NT2/D1 (cell line): ENCODE measurements at regions not wholly inside any gene's neighbourhood (a gene's known extent, or its start where the extent isn't known, plus 50 kb on each side); places are given as distances from the start of the nearest gene placed in this dataset.
A peak's percentile ranks its signal among the peaks of the same experiment; 100 is the strongest.

Experiments
- DNase-seq: peaks from one replicate; pipeline ENCODE4 v3.0.0-alpha.2; 2011; ENCODE audit warnings: low read depth, low spot score
- H3K27me3 ChIP-seq: 2 replicates; pipeline ENCODE4 v1.6.0; 2011; ENCODE audit warnings: mild to moderate bottlenecking; ENCODE audit not compliant: insufficient read length, insufficient read depth
- H3K36me3 ChIP-seq: 2 replicates; pipeline ENCODE4 v1.6.1; 2011; ENCODE audit warnings: mild to moderate bottlenecking, low read length, mixed read lengths; ENCODE audit not compliant: insufficient read depth, insufficient read length
- H3K4me1 ChIP-seq: 2 replicates; pipeline ENCODE4 v1.5.1; 2011; ENCODE audit not compliant: insufficient read depth, insufficient read length
- H3K4me3 ChIP-seq: 2 replicates; pipeline ENCODE4 v1.5.1; 2011; ENCODE audit warnings: low read depth; ENCODE audit not compliant: insufficient read length
- H3K9ac ChIP-seq: 2 replicates; pipeline ENCODE4 v1.6.0; 2011; ENCODE audit warnings: low read depth; ENCODE audit not compliant: insufficient read length
- H3K9me3 ChIP-seq: 2 replicates; pipeline ENCODE4 v1.5.1; 2011; ENCODE audit warnings: mild to moderate bottlenecking, low read length; ENCODE audit not compliant: insufficient read depth
- SUZ12 ChIP-seq: IDR thresholded peaks from 2 replicates; pipeline ENCODE4 v1.6.1; 2011; ENCODE audit not compliant: insufficient read length, insufficient read depth; ENCODE audit errors: extremely low read depth
- YY1 ChIP-seq: IDR thresholded peaks from 2 replicates; pipeline ENCODE4 v1.6.1; 2011; ENCODE audit not compliant: insufficient read length, insufficient read depth
- ZNF274 ChIP-seq: IDR thresholded peaks from 2 replicates; pipeline ENCODE4 v1.6.1; 2011; ENCODE audit warnings: mild to moderate bottlenecking, low read depth, low read length

DNA sequence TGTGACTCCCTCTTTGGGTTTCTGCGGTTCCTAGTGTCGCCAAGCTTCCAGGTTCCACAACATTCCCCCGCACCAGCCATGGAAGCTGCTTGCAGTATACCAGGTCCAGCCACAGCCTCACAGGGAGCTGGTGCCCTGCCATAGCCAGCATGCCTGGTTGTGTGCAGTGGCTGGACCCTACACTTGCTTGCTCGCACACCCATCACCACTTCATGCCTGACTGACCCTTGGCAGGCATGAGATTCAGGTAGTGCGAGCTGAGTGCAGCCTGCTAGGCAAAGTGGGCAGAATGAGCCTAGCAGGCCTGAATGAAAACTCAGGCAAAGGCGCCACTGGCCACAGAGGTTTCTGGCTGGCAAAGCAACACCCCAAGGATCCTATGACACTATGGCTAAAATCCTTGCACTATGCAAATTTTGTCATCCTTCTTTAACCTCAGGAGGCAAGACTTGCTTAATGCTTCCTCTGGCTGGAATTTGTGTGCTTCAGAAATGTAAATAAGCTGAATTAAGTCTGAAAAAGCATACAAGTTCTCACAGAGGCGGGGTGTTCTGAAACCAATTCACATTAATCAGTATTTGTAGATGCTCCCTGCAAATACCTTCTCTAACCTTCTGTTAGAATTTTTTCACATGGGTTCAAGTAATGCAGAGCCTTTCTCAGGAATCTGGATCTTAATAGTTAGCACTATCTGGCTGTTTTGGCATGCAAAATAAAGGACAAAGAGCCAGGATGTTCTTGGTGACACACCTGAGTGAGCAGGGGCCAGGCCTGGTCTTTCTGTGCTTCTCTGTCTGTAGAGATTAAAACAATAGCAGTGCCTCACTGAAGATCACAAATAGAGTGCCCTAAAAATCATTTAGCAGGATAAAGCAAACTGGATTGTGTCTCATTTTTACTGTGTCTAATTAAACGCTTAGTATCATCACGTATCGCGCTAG lies 256.9 kb downstream of the GPATCH2 start:
- no peak overlapping the region for H3K9ac ChIP-seq

DNA sequence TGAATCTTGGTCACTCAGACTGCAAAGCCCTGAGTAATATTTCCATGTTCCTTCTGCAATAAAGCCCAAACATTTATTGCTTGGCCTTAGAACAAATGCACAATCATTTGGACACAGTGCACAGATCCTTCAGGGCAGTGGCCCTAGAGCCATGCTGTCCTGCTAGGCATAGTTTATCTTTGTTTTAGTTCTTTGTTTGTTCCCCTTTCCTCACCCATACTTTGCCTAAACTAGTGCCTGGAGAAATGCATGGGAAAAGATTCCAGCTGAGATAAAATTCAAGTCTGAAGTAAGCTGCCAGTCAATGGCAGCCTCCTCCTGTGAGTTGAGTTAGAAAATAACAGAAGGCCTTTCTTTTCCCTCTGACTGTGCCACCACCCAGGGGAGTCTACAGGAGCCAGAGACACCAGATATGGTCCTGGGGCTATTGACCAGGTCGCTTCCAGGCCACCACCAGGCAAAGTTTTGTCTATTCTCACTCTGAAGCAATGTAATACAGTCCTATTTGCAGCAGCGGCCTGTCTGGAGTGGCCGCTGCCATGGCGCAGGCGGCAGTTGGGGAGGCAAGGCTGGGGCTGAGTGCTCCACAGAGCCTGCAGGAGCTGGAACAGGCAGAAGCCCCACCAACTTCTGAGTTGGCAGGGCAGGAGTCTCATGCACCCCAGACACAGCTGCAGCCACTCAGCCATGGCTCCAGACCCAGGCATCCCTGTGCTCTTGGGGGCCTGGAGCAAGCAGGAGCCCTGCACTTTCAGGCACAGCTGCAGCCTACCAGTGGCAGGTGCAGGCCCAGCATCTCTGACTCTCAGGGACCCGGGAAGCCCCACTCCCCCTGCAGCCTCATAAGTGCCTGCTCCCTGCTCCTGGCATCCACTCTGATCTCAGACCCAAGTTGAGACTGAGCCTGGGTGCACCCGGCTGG lies 258.6 kb downstream of the GPATCH2 start:
- TF ChIP-seq SUZ12, result no peak
- no peak for TF ChIP-seq YY1
- TF ChIP-seq ZNF274, result no peak
- H3K27me3 ChIP-seq, result no peaks in the 10 kb centered on the region
- no peaks in the 10 kb centered on the region for H3K36me3 ChIP-seq

More for the DNA sequence above, 256.9 kb downstream of the GPATCH2 start:
- Histone ChIP-seq H3K36me3 (no peaks in the 10 kb centered on the region), H3K4me1 (no peaks in the 10 kb centered on the region), H3K4me3 (no peak overlapping the region), H3K9me3 (peaks cover 41% of the 10 kb centered on the region; the same call in 1 of the 2 replicates), H3K27me3 (no peaks in the 10 kb centered on the region)
- TF ChIP-seq ZNF274 (no peak), YY1 (no peak)
- peak; percentile 50 for DNase-seq

DNA sequence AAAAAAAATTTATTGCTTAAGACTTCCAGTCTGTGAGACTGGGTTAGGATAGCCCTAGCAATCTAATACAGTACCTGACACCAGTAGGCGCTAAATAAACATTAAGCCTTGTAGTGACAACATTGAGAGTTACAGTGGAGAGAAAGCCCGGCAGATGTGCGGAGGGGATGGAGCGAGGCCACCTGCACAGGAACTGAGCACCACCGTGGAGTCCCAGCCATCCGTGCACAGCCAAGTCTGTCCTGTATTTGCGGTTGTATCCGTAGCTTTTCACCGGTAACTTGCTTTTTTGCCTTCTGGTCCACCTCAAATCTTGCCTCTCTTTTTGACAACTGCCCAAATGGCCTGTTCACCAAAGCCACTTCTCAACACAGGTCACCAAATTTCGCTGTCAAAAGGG lies 260.1 kb downstream of the GPATCH2 start:
- Histone ChIP-seq H3K9me3 (peaks cover 21% of the 10 kb centered on the region; the same call in 1 of the 2 replicates), H3K9ac (no peak overlapping the region), H3K27me3 (no peaks in the 10 kb centered on the region), H3K36me3 (no peaks in the 10 kb centered on the region), H3K4me1 (no peaks in the 10 kb centered on the region), H3K4me3 (no peak overlapping the region)
- no peak for TF ChIP-seq YY1
- TF ChIP-seq ZNF274, result no peak
- no peak for TF ChIP-seq SUZ12
- DNase-seq, result no peak

More for the DNA sequence above, 258.6 kb downstream of the GPATCH2 start:
- no peak for DNase-seq
- H3K4me1 ChIP-seq, result no peaks in the 10 kb centered on the region
- H3K9ac ChIP-seq, result no peak overlapping the region
- peaks cover 24% of the 10 kb centered on the region; the same call in 1 of the 2 replicates for H3K9me3 ChIP-seq
- no peak overlapping the region for H3K4me3 ChIP-seq

DNA sequence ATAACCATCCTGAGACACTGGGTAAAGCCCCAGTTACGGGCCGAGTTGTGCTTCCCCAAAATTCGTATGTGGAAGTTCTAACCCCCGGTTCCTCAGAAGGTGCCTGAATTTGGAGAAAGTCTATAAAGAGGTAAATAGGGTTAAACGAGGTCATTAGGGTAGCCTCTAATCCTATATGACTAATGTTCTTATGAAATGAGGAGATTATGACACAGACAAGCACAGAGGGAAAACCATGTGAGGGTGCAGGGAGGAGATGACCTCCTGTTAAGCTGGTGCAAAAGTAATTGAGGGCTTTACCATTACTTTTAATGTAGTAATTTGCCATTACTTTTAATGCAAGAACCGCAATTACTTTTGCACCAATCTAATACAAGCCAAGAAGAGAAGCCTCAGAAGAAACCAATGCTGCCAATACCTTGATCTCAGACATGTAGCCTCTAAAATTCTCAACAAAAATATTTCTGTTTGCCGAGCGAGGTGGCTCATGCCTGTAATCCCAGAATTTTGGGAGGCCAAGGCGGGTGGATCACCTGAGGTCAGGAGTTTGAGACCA lies 260.8 kb downstream of the GPATCH2 start:
- H3K27me3 ChIP-seq, result no peaks in the 10 kb centered on the region
- no peak overlapping the region for H3K4me3 ChIP-seq
- no peak overlapping the region for H3K9ac ChIP-seq
- H3K4me1 ChIP-seq, result no peaks in the 10 kb centered on the region
- H3K9me3 ChIP-seq, result peaks cover 21% of the 10 kb centered on the region; the same call in 1 of the 2 replicates
- H3K36me3 ChIP-seq, result no peaks in the 10 kb centered on the region
- no peak for DNase-seq
- no peak for TF ChIP-seq ZNF274
- TF ChIP-seq YY1, result no peak
- TF ChIP-seq SUZ12, result no peak

DNA sequence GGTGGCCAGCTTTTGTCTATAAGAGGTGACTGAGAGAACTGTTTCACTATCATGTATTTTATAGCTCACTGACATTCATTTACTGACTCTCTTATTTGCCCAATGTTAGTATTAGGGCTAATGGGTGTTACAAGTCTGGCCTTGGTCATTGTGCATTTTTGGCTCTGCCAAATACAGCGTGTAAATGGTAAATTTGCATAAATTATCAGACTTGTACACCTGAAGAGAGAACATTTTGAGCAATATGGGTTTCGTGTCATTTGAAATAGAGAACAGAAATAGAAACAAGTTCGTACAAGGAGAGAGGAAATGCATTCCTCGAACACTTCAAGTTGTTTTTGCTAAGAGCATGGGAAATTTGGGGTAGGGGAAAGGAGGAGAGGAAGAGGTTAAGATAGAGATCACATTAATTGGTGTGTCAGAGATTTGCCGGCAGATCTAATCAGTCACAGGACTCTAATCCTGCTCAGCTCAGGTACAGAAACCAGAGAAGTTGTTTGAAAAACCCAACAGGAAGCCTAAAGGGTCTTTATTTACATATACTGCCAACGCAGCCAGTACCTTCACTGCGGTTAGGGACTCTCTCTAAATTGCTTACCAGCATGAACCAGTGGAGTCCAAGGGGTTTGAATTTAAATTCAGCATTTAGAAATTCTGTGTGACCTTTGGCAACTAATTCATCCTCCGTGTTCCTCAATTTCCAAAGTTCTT lies 261.5 kb downstream of the GPATCH2 start:
- TF ChIP-seq ZNF274 (no peak), YY1 (no peak), SUZ12 (no peak)
- Histone ChIP-seq H3K36me3 (no peaks in the 10 kb centered on the region), H3K9me3 (peaks cover 21% of the 10 kb centered on the region; the same call in 1 of the 2 replicates), H3K4me3 (no peak overlapping the region), H3K4me1 (no peaks in the 10 kb centered on the region), H3K9ac (no peak overlapping the region), H3K27me3 (no peaks in the 10 kb centered on the region)
- peak; percentile 28 for DNase-seq

DNA sequence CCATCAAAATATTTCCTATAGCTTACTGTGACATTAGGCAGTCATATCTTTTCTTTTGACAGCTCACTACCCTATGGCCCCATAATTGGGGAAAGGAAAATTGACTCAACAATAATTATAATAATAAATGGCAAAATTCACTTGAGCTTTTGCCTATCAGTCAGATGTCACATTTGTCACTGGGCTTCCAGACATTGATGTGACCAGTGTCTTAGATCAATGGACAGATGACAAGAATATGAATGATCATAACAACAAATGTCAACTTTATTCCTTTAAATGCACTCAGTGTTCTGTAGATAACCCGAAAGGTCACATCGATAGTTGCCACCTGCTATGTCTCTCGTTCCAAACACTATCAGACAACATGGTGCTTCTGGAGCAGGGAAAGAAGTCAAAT lies 266.7 kb downstream of the GPATCH2 start:
- Histone ChIP-seq H3K4me3 (no peak overlapping the region), H3K9me3 (no peaks in the 10 kb centered on the region), H3K9ac (no peak overlapping the region), H3K27me3 (no peaks in the 10 kb centered on the region), H3K36me3 (no peaks in the 10 kb centered on the region), H3K4me1 (no peaks in the 10 kb centered on the region)
- TF ChIP-seq SUZ12, result no peak
- TF ChIP-seq ZNF274, result no peak
- no peak for TF ChIP-seq YY1
- no peak for DNase-seq
